Coronary artery (tissue), 2 donors: ENCODE measurements at regions not wholly inside any gene's neighbourhood (a gene's known extent, or its start where the extent isn't known, plus 50 kb on each side); places are given as distances from the start of the nearest gene placed in this dataset.

Experiments
- DNase-seq: peaks from one replicate; pipeline ENCODE4 v3.0.0-alpha.2; 2017; ENCODE audit warnings: low spot score
- H3K27ac ChIP-seq, 2 donors: fragments of 200-600 bp; sonication (generic); one replicate each; pipeline ENCODE4 v1.5.1; 2016 to 2019
- H3K4me3 ChIP-seq: fragments of 200-600 bp; sonication (generic); 2 replicates; pipeline ENCODE4 v1.5.1; 2016; ENCODE audit warnings: mild to moderate bottlenecking, moderate library complexity
- CTCF ChIP-seq: fragments of 200-600 bp; sonication (generic); IDR thresholded peaks from one replicate; pipeline ENCODE4 v1.5.1; 2019; ENCODE audit warnings: antibody characterized with exemption

- H3K4me3 ChIP-seq, result no peak overlapping the region
- no peak overlapping the region for H3K27ac ChIP-seq
- no peak for DNase-seq
- TF ChIP-seq CTCF, result no peak
Measured at GRCh38 chr6:95233879-95234278, 343.5 kb upstream of the MANEA start.

- no peak overlapping the region for H3K27ac ChIP-seq
- TF ChIP-seq CTCF, result no peak
- no peak for DNase-seq
- no peak overlapping the region for H3K4me3 ChIP-seq
Measured at GRCh38 chr6:95240514-95240913, 336.8 kb upstream of the MANEA start.

GRCh38 chr6:95242560-95242959, 334.8 kb upstream of the MANEA start:
- no peak for DNase-seq
- H3K27ac ChIP-seq, result no peak overlapping the region
- H3K4me3 ChIP-seq, result no peak overlapping the region
- no peak for TF ChIP-seq CTCF

GRCh38 chr6:95243053-95243452, 334.3 kb upstream of the MANEA start:
- Histone ChIP-seq H3K27ac (no peak overlapping the region), H3K4me3 (no peak overlapping the region)
- TF ChIP-seq CTCF, result no peak
- DNase-seq, result no peak

- no peak overlapping the region for H3K27ac ChIP-seq
- DNase-seq, result no peak
- no peak for TF ChIP-seq CTCF
- no peak overlapping the region for H3K4me3 ChIP-seq
Measured at GRCh38 chr6:95244751-95245150, 332.6 kb upstream of the MANEA start.

- TF ChIP-seq CTCF, result no peak
- Histone ChIP-seq H3K4me3 (no peak overlapping the region), H3K27ac (no peak overlapping the region)
- no peak for DNase-seq
Measured at GRCh38 chr6:95248499-95248898, 328.8 kb upstream of the MANEA start.

- no peak for DNase-seq
- no peak overlapping the region for H3K27ac ChIP-seq
- no peak overlapping the region for H3K4me3 ChIP-seq
- TF ChIP-seq CTCF, result no peak
Measured at GRCh38 chr6:95249175-95249574, 328.2 kb upstream of the MANEA start.
